H1 (cell line): ENCODE measurements at regions not wholly inside any gene's neighbourhood (a gene's known extent, or its start where the extent isn't known, plus 50 kb on each side); places are given as distances from the start of the nearest gene placed in this dataset.

ENCODE experiments used
- CTCF ChIA-PET: fragments of 300-600 bp; sonication (Branson Sonifier 250); formaldehyde crosslinking; loops from one replicate; lab custom pipeline; 2021; ENCODE audit not compliant: partially characterized antibody; lab: Charles Lee
- POLR2A ChIA-PET: fragments of 300-600 bp; sonication (Branson Sonifier 250); formaldehyde crosslinking; loops from one replicate; lab custom pipeline; 2021; ENCODE audit warnings: inconsistent platforms; ENCODE audit not compliant: partially characterized antibody; lab: Charles Lee
- DNase-seq, 2 experiments: peaks; one replicate each; pipeline versions ENCODE4 v3.0.0 to v3.0.0-alpha.2; 2010 to 2022; ENCODE audit warnings: low spot score in 2 of 2, low read depth in 1 of 2, mixed read lengths in 1 of 2
- FAIRE-seq: peaks from 2 replicates; lab custom pipeline; 2011; peaks lifted over from hg19 to GRCh38; lab: Jason Lieb, UNC
- H2AFZ ChIP-seq: 2 replicates; pipeline ENCODE4 v1.8.1; 2012; ENCODE audit warnings: low read length, inconsistent platforms
- H2AK5ac ChIP-seq: 2 replicates; pipeline ENCODE4 v1.6.1; 2013; ENCODE audit warnings: low read depth, low read length
- H2BK120ac ChIP-seq: replicated peaks from 2 replicates; pipeline ENCODE3; 2013; ENCODE audit warnings: low read depth, low read length, inconsistent platforms
- H2BK12ac ChIP-seq: 2 replicates; pipeline ENCODE4 v1.6.1; 2013; ENCODE audit warnings: low read depth, low read length
- H2BK15ac ChIP-seq: 2 replicates; pipeline ENCODE4 v1.6.1; 2013; ENCODE audit warnings: low read length
- H2BK20ac ChIP-seq: 2 replicates; pipeline ENCODE4 v1.6.1; 2013; ENCODE audit warnings: low read length
- H2BK5ac ChIP-seq: 2 replicates; pipeline ENCODE4 v1.6.1; 2013; ENCODE audit warnings: low read depth, low read length
- H3K14ac ChIP-seq: 2 replicates; pipeline ENCODE4 v1.6.1; 2013; ENCODE audit warnings: inconsistent platforms; ENCODE audit not compliant: insufficient read length
- H3K18ac ChIP-seq: 2 replicates; pipeline ENCODE4 v1.6.1; 2013; ENCODE audit warnings: low read length; ENCODE audit errors: extremely low read depth
- H3K23ac ChIP-seq: 2 replicates; pipeline ENCODE4 v1.6.1; 2013; ENCODE audit warnings: inconsistent platforms; ENCODE audit not compliant: insufficient read length
- H3K23me2 ChIP-seq: 2 replicates; pipeline ENCODE4 v1.6.1; 2013; ENCODE audit warnings: low read depth, low read length
- H3K27ac ChIP-seq: 2 replicates; pipeline ENCODE4 v1.6.1; 2011; ENCODE audit warnings: low read depth, low read length, inconsistent platforms
- H3K27me3 ChIP-seq, 4 experiments: replicated peaks in 1 of 4; 1 replicate in 1 of 4; 2 replicates in 3 of 4; pipeline versions ENCODE4 v1.6.1 to v1.8.1; 2011 to 2013; ENCODE audit warnings: low read length in 3 of 4, mild to moderate bottlenecking in 3 of 4, inconsistent platforms in 2 of 4, mixed read lengths in 2 of 4, moderate library complexity in 1 of 4; ENCODE audit not compliant: control insufficient read depth in 3 of 4, insufficient read depth in 3 of 4; ENCODE audit errors: extremely low read depth in 1 of 4
- H3K36me3 ChIP-seq, 4 experiments: 2 replicates each; pipeline versions ENCODE4 v1.6.1 to v1.8.1; 2011 to 2013; ENCODE audit warnings: mild to moderate bottlenecking in 4 of 4, low read length in 3 of 4, moderate library complexity in 2 of 4, control low read depth in 1 of 4, inconsistent platforms in 1 of 4; ENCODE audit not compliant: insufficient read depth in 4 of 4, control insufficient read depth in 2 of 4
- H3K4ac ChIP-seq: replicated peaks from 2 replicates; pipeline ENCODE3; 2013; ENCODE audit warnings: low read length, low read depth, mixed read lengths, inconsistent platforms; ENCODE audit not compliant: insufficient read length
- H3K4me1 ChIP-seq, 4 experiments: replicated peaks in 1 of 4; 1 replicate in 1 of 4; 2 replicates in 3 of 4; pipeline versions ENCODE4 v1.6.1 to v1.8.1; 2011 to 2013; ENCODE audit warnings: low read length in 3 of 4, inconsistent platforms in 2 of 4, mixed read lengths in 1 of 4; ENCODE audit not compliant: insufficient read depth in 4 of 4, control insufficient read depth in 3 of 4
- H3K4me2 ChIP-seq, 2 experiments: 2 replicates each; pipeline versions ENCODE4 v1.6.1 to v1.8.1; 2011 to 2013; ENCODE audit warnings: low read depth in 2 of 2, low read length in 2 of 2, control low read depth in 1 of 2, inconsistent platforms in 1 of 2, mild to moderate bottlenecking in 1 of 2; ENCODE audit not compliant: insufficient read depth in 1 of 2
- H3K4me3 ChIP-seq, 4 experiments: fragments of 200-600, 300-600 bp in 1 of 4; sonication (generic), shearing (Covaris generic), sonication (Bioruptor Twin) in 1 of 4; 2 replicates each; pipeline versions ENCODE4 v1.5.1 to v1.8.1; 2011 to 2016; ENCODE audit warnings: low read length in 4 of 4, low read depth in 3 of 4, control low read depth in 2 of 4, inconsistent platforms in 2 of 4, mild to moderate bottlenecking in 2 of 4, mixed read lengths in 1 of 4, moderate library complexity in 1 of 4; ENCODE audit not compliant: insufficient read depth in 2 of 4; ENCODE audit errors: extremely low read depth in 1 of 4
- H3K56ac ChIP-seq: replicated peaks from 2 replicates; pipeline ENCODE3; 2013; ENCODE audit warnings: low read depth, mild to moderate bottlenecking, mixed read lengths, low read length, inconsistent platforms; ENCODE audit not compliant: insufficient read length
- H3K79me1 ChIP-seq: 2 replicates; pipeline ENCODE4 v1.6.1; 2013; ENCODE audit warnings: low read depth, low read length, control low read depth
- H3K79me2 ChIP-seq, 2 experiments: 2 replicates each; pipeline versions ENCODE4 v1.6.1 to v1.8.1; 2012 to 2013; ENCODE audit warnings: low read length in 2 of 2, mild to moderate bottlenecking in 2 of 2, inconsistent platforms in 1 of 2; ENCODE audit not compliant: insufficient read depth in 2 of 2, control insufficient read depth in 1 of 2
- H3K9ac ChIP-seq, 4 experiments: replicated peaks in 1 of 4; 1 replicate in 1 of 4; 2 replicates in 3 of 4; pipeline versions ENCODE4 v1.6.1 to v1.8.1; 2011 to 2013; ENCODE audit warnings: low read depth in 3 of 4, low read length in 3 of 4, control low read depth in 2 of 4, mild to moderate bottlenecking in 2 of 4, moderate library complexity in 2 of 4, inconsistent platforms in 1 of 4; ENCODE audit errors: extremely low read depth in 1 of 4
- H3K9me3 ChIP-seq, 2 experiments: 2 replicates each; pipeline versions ENCODE4 v1.6.1 to v1.8.1; 2012 to 2013; ENCODE audit warnings: mild to moderate bottlenecking in 2 of 2, moderate library complexity in 2 of 2, control low read depth in 1 of 2, inconsistent platforms in 1 of 2, low read depth in 1 of 2, low read length in 1 of 2, mixed read lengths in 1 of 2; ENCODE audit not compliant: insufficient read depth in 2 of 2
- H4K20me1 ChIP-seq, 2 experiments: replicated peaks in 1 of 2; 2 replicates each; pipeline versions ENCODE3 to v1.8.1; 2011 to 2013; ENCODE audit warnings: inconsistent platforms in 2 of 2, low read length in 2 of 2, mild to moderate bottlenecking in 1 of 2; ENCODE audit not compliant: insufficient read depth in 2 of 2, control insufficient read depth in 1 of 2
- H4K5ac ChIP-seq: 2 replicates; pipeline ENCODE4 v1.6.1; 2013; ENCODE audit warnings: low read length, low read depth, mixed read lengths, inconsistent platforms; ENCODE audit not compliant: insufficient read length
- H4K8ac ChIP-seq: 2 replicates; pipeline ENCODE4 v1.8.0; 2013; ENCODE audit warnings: mild to moderate bottlenecking, moderate library complexity, low read length, inconsistent platforms; ENCODE audit not compliant: insufficient read depth; ENCODE audit errors: extremely low read depth
- H4K91ac ChIP-seq: replicated peaks from 2 replicates; pipeline ENCODE3; 2013; ENCODE audit warnings: low read length, mixed read lengths, inconsistent platforms; ENCODE audit not compliant: insufficient read length
- CTCF ChIP-seq, 3 experiments: IDR thresholded peaks; 1 replicate in 2 of 3; 2 replicates in 1 of 3; pipeline versions ENCODE4 v1.5.1 to v1.6.1; 2011; ENCODE audit warnings: low read length in 3 of 3, mild to moderate bottlenecking in 3 of 3, inconsistent platforms in 2 of 3, low read depth in 1 of 3, moderate library complexity in 1 of 3; ENCODE audit not compliant: insufficient read depth in 1 of 3; ENCODE audit errors: control extremely low read depth in 1 of 3
- RAD21 ChIP-seq, 2 experiments: IDR thresholded peaks in 1 of 2; conservative IDR thresholded peaks in 1 of 2; 2 replicates each; pipeline ENCODE4 v1.6.1; 2011; ENCODE audit warnings: low read depth in 2 of 2, low read length in 2 of 2, improper control_type of control experiment in 1 of 2, inconsistent platforms in 1 of 2, mild to moderate bottlenecking in 1 of 2, moderate library complexity in 1 of 2
- RNF2 ChIP-seq: fragments of 200-900, 300-1000 bp; sonication (generic); IDR thresholded peaks from 2 replicates; pipeline ENCODE4 v1.7.1; 2016; ENCODE audit warnings: borderline replicate concordance, low read depth, mild to moderate bottlenecking, antibody characterized with exemption, low read length; ENCODE audit not compliant: poor library complexity, severe bottlenecking; ENCODE audit errors: missing control alignments
- WGBS, 2 experiments: shearing (Covaris generic) in 1 of 2; methylation state at CpG; one replicate each; pipeline versions ENCODE4 v1.1.6 to v1.1.7; 2013 to 2015; ENCODE audit warnings: low lambda C conversion rate in 2 of 2, mixed read lengths in 2 of 2, inconsistent platforms in 1 of 2, low coverage in 1 of 2, missing lambda C conversion rate in 1 of 2; ENCODE audit not compliant: insufficient replicate concordance in 2 of 2, insufficient coverage in 1 of 2, insufficient read length in 1 of 2; ENCODE audit errors: extremely low coverage in 1 of 2, missing lambda C conversion rate in 1 of 2; 5-methylcytosine and 5-hydroxymethylcytosine counted together

- no peaks in the 10 kb centered on the region for H3K4me1 ChIP-seq
- no peak overlapping the region for H4K8ac ChIP-seq
- no peak overlapping the region for H2BK15ac ChIP-seq
- H3K79me2 ChIP-seq = no peaks in the 10 kb centered on the region
- H2BK5ac ChIP-seq = no peak overlapping the region
- H3K27ac ChIP-seq = no peak overlapping the region
- H4K20me1 ChIP-seq = no peaks in the 10 kb centered on the region
- no peak overlapping the region for H3K18ac ChIP-seq
- H3K9me3 ChIP-seq = no peaks in the 10 kb centered on the region
- H2BK20ac ChIP-seq = 0 out of 2 replicates have a peak overlapping the region, but pooled peaks have one; percentile 66
- H3K23ac ChIP-seq = no peak overlapping the region
- H3K4me3 ChIP-seq = no peak overlapping the region
- H3K56ac ChIP-seq = no peak overlapping the region
- H2AFZ ChIP-seq = no peak overlapping the region
- H3K79me1 ChIP-seq = no peaks in the 10 kb centered on the region
- CTCF ChIA-PET = interaction anchor here (0.6 to 2.6 kb wide), 8 partner anchors 12 to 1612 kb away, joined by 3 to 15 read pairs (median 4); partner anchors contain the start of gene GRIN2A
- WGBS, 2 experiments = 86% methylated on average over 3 of the region's 3 CpGs; no CpG with 5 or more reads in 1 of the 2 experiments
- H2AK5ac ChIP-seq = no peak overlapping the region
- no peak overlapping the region for H3K9ac ChIP-seq
- H2BK12ac ChIP-seq = no peak overlapping the region
- peak; percentile 3 to 32 (median 6); a peak in 2 of 4 replicates for TF ChIP-seq CTCF (IDR thresholded peaks at IDR 0.05; ENCODE audit: control extremely low read depth in 1 of 3, insufficient read depth in 1 of 3, low read depth in 1 of 3, low read length in 3 of 3)
- peak; percentile 36 to 51; a peak in 3 of 4 replicates for TF ChIP-seq RAD21 (IDR thresholded peaks at IDR 0.05 in 1 of 2, conservative IDR thresholded peaks at IDR 0.05 in 1 of 2; ENCODE audit: low read depth in 2 of 2, low read length in 2 of 2)
- no peak for TF ChIP-seq RNF2
- H4K5ac ChIP-seq = no peak overlapping the region
- no peak overlapping the region for H3K4ac ChIP-seq
- POLR2A ChIA-PET = no interaction called here
- H3K23me2 ChIP-seq = no peaks in the 10 kb centered on the region
- no peaks in the 10 kb centered on the region for H3K27me3 ChIP-seq
- no peak overlapping the region for H2BK120ac ChIP-seq
- no peak overlapping the region for H3K4me2 ChIP-seq
- no peaks in the 10 kb centered on the region for H3K36me3 ChIP-seq
- FAIRE-seq (no peak), DNase-seq (peak in 1 of 2 experiments; percentile 29)
- no peak overlapping the region for H4K91ac ChIP-seq
- no peak overlapping the region for H3K14ac ChIP-seq
These were observed 536.3 kb downstream of the GRIN2A start for GRCh38 chr16:9645911-9646310.
